Fibroblast of peridontal ligament (primary cell): ENCODE measurements at regions not wholly inside any gene's neighbourhood (a gene's known extent, or its start where the extent isn't known, plus 50 kb on each side); places are given as distances from the start of the nearest gene placed in this dataset.
"Not testable (repeated sequence)": the region's sequence is repeated elsewhere in the genome, so short reads cannot be mapped to it uniquely, and the experiment has no call there.

Experiments used
- DNase-seq: peaks from one replicate; pipeline ENCODE4 v3.0.0-alpha.2; 2010; ENCODE audit errors: extremely low read depth

DNA sequence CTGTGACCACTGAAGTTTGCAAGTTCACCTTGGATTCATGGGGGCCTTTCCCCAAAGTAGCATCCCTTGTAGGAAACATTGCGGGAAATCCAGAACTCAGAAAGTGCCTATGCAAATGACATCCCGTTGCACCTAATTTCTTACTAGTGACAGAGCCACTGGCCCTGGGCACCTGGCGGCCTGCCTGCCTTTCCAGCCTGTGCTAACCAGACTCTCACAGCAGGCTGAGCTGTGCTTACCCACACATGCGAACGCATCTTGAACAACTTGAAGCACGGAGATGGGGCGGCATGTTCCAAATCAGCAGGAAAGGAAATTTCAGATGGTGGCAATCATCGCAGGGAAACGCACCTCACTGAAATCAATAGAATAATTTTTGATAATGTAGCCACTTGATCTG lies 405.8 kb downstream of the TMEM182 start:
- no peak for DNase-seq

DNA sequence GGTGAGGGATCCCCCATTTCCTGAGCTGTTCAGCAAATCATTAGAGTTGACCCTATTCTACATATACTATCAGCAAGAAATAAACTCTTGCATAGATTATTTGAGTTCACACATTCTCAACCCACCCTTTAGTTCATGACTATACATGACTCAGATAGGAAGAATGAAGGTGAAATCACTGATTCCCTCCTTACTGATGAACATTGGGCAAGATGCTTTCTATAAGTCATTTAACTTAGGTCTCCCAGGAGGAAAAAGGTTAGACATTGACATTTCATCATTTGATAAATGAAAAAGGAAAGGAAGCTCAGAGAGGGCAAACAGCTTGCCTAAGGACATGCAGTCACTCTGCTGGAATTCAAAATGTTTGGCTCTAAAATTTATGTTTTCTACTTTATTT lies 408.0 kb downstream of the TMEM182 start:
- no peak for DNase-seq

- no peak for DNase-seq
Measured at GRCh38 chr2:103172821-103173220, 411.0 kb downstream of the TMEM182 start.

- DNase-seq: no peak
Measured at GRCh38 chr2:103174711-103175110, 412.9 kb downstream of the TMEM182 start.

DNA sequence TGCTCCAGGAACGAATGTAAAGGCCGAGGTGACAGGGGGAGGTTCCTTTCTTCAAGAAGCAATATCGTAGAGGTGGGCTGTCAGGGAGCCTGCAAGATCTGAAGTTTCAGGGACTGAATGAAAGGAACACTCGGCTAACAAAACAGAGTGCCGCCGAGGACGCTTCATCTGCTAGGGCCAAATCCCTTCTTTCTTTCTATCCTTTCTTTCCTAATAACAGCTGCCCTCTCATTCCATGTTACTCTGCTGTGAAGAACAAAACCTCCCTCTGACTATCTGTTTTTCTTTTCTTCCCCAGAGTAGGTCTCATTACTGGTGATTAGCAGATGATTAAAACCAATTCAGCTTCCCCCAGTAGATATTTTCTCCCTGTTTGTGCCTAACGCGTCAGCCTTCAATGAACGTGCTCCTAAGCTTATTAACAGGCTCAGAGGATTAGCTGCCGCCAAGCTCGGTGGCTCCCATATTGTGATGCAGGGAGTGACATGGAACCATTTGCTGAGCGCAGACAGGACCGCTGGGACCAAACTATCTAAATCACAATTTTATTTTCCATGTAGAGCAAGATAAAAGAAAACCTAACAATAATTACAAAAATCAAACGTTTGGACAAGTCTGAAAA lies 414.6 kb downstream of the TMEM182 start:
- no peak for DNase-seq

- DNase-seq: no peak
Measured at GRCh38 chr2:103179798-103180197, 418.0 kb downstream of the TMEM182 start.

- no peak for DNase-seq
Measured at GRCh38 chr2:103183061-103183460, 421.2 kb downstream of the TMEM182 start.

- DNase-seq: no peak
Measured at GRCh38 chr2:103196802-103197201, 435.0 kb downstream of the TMEM182 start.

- not testable (repeated sequence) for DNase-seq
Measured at GRCh38 chr2:103200774-103201173, 438.9 kb downstream of the TMEM182 start.

GRCh38 chr2:103208916-103209315 lies 447.1 kb downstream of the TMEM182 start:
- no peak for DNase-seq

GRCh38 chr2:103213028-103213542 lies 451.3 kb downstream of the TMEM182 start:
- DNase-seq: no peak

DNA sequence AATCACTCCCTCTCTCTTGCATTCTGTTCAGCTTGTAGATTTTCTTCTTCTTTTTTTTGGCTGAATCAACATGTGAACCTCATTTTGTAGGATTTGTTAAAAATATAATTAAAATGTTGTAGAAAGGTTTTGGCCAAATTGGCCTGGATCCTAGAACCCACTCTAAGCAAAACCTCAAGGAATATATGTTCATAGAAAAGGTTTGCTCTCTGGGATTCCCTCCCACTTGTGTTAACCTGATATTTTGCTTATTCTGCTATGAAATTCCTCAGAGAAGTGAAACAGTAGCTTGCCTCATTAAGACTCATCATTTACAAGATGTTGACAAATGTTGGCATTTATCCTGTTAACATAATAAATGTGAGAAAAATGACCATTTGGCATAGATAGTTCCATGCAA lies 456.7 kb downstream of the TMEM182 start:
- no peak for DNase-seq

DNA sequence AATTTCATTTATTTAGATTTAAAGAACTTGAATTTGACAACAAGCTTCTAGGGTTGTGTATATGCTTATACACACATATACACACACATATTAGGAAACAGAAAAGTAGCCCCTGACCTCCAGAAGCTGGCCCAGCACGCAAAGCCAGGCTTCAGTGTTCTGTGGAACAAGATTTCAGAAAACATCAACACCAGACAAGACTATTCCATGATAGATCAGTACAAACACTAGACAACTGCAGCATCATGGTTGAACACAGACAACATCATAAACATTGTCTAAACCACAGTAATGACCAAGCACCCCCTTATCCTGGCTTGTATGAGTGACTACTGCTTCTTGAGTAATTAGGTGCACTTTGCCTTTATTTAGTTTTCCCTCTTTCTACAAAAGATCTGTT lies 457.6 kb downstream of the TMEM182 start:
- DNase-seq: no peak

GRCh38 chr2:103222969-103223368 lies 461.1 kb downstream of the TMEM182 start:
- no peak for DNase-seq

DNA sequence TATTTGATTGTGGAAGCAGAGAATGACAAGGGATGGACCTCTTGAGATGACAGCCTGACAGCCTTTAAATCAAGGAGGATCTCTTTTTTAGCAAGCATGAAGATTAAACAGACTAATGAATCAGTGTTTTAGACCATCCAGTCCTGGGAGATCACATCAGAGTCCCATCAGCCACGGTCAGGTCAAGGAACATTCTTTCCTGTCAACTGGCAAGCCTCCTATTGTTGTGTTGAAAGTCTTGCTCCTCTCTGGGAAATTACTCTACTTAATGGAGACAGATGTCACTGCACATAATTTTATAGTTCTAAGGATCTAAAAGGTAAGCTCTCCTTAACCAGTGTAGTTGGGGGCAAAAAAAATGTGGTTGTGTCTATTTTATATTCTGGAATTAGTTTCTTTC lies 469.0 kb downstream of the TMEM182 start:
- DNase-seq: no peak

DNA sequence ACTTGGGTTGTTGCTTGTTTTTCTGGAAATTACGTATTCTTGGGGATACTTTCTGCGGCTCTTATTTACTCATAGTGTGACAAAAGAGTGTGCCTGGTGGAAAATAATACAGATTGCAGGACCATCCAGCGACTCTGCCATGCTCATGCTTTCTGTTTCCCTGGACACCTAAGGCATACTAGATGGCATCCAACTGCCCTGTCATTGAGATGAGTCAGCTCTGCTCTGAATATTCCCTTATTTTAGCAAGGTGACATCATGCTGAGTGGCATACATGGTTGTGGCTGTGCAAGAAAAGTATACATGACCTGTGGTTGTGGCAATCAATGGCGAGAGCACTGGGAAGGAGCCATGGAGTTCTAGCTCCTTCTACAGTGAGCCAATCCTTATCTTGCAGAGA lies 471.0 kb downstream of the TMEM182 start:
- no peak for DNase-seq

DNA sequence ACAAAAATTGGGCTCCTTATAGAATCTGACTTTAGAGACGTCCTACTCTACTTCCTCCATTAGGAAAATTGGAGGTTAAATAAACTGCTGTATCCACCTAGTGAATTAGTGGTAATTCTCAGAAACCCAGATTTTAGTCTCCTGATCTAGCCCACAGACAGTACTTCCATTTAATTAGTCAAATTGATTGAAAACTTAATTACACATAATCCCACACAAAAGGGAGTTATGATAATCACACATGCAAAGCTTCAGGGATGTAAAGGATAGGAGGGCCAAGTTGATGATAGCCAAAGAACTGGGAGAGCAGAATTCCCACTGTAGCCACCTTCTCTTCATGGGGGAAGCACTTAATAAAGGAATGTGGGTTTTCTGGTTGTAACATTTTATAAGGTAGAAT lies 471.9 kb downstream of the TMEM182 start:
- no peak for DNase-seq

- no peak for DNase-seq
Measured at GRCh38 chr2:103235283-103235682, 473.5 kb downstream of the TMEM182 start.

- no peak for DNase-seq
Measured at GRCh38 chr2:103249462-103249861, 487.6 kb downstream of the TMEM182 start.

GRCh38 chr2:103252781-103253180 lies 490.9 kb downstream of the TMEM182 start:
- DNase-seq: no peak

DNA sequence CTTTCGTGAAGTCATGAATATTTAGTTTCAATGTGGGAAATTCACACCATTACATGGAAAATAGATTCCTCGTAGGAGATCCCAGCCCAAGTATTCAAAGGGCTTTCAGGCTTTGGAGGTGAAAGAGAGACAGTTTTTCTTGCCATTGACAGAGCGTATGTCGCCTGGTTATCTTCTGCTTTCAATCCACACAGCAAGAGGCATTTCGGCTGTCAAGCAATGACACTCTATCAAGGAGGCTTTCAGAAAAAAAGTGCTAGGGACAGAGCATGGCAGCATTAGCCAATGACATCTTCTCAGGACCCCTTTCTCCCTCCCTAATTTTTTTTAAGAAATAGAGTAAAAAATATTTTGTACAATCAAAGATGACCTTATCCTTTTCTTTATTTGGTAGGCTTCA lies 492.8 kb downstream of the TMEM182 start:
- DNase-seq: no peak

- no peak for DNase-seq
Measured at GRCh38 chr2:103264058-103264768, 502.4 kb downstream of the TMEM182 start.

DNA sequence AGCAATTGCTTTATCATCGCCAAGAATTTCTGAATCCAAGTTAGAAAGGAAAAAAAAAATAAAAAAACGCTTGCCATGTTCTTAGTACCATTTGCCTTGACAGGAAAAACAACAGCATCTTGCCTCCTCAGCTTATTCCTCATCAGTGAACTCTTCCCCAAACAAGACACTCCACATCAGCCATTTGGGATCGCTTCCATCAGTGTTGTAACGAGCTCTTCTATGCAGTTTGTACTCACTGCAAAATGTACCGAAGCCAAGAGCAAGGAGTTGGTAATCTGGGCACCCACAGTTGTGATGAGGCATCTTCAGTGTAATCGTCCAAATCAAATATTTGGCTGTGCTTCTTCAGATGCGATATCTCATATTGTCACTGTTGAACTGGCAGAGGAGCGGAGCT lies 503.7 kb downstream of the TMEM182 start:
- no peak for DNase-seq
